Stimulated activated naive CD8-positive, alpha-beta T cell treated with anti-CD3 and anti-CD28 coated beads, Interleukin-15, amount 100 ng/mL, for 72 hours (primary cell): ENCODE measurements at regions not wholly inside any gene's neighbourhood (a gene's known extent, or its start where the extent isn't known, plus 50 kb on each side); places are given as distances from the start of the nearest gene placed in this dataset.
"Not testable (repeated sequence)": the region's sequence is repeated elsewhere in the genome, so short reads cannot be mapped to it uniquely, and the experiment has no call there.

Source experiments
- ATAC-seq: fragments of 150-1000 bp; cut with Tn5 transposase; 2 replicates; pipeline ENCODE4 v1.10.0; 2021; ENCODE audit warnings: mild to moderate bottlenecking, moderate library complexity
- DNase-seq, 2 donors: peaks; one replicate each; pipeline ENCODE4 v3.0.0; 2021 to 2022
- H3K27ac Mint-ChIP-seq, 2 donors: one replicate each; pipeline ENCODE4 v1.8.0; 2022; ENCODE audit warnings: mild to moderate bottlenecking in 2 of 2, mixed read lengths in 2 of 2, moderate library complexity in 2 of 2
- H3K27me3 Mint-ChIP-seq: one replicate; pipeline ENCODE4 v1.8.0; 2022; ENCODE audit warnings: mixed read lengths
- H3K4me1 Mint-ChIP-seq: one replicate; pipeline ENCODE4 v1.8.0; 2022; ENCODE audit warnings: mild to moderate bottlenecking, mixed read lengths
- H3K4me3 Mint-ChIP-seq, 2 donors: one replicate each; pipeline ENCODE4 v1.8.0; 2022; ENCODE audit warnings: mild to moderate bottlenecking in 2 of 2, mixed read lengths in 2 of 2, moderate library complexity in 1 of 2
- H3K9me3 Mint-ChIP-seq, 2 donors: one replicate each; pipeline ENCODE4 v1.8.0; 2022; ENCODE audit warnings: mixed read lengths in 2 of 2

DNA sequence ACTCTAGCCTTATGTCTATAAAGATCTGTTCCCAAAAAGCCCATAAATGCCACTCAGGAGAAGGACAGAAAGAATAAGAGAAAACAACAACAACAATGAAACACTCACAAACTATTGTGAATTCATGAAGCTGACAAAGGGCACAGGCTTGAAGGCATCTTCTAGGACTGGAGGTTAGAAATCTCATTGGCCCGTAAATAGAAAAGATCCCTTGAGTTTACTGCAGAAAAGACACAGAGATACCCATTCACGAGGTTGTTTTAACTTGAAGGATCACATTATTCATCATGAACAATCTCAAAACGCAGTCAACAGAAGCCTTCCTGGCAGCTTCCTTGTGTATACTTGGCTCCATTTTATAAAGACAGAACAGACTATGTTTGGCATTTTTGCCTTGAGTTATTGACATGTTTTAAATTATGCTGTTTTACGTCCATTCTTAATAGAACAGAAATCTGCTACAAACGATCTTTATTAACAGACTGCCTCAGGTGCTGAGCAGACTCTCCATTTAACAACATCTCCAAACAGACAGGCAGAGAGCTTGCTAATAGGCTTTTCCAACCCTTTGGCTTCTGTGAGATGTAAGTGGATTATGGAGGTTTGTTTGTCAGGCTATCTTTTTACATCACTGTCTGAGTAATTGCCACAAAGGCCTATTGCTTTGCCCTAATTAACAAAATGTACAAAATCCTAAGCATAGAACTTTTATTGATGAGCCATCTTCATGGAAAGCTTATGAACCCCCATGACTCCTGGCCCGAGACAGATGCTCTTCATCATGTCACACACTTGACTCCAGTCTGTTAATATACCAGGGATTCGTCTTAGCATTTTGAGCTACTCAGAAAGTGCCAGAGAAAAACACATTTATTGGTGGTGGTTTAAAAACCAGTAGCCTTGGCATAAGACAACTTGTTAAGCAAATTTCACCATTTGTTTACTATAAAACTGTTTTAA is 735.3 kb upstream of the ZNF608 start:
- Mint-ChIP-seq H3K4me1 (no peaks in the 10 kb centered on the region), H3K9me3 (no peaks in the 10 kb centered on the region), H3K27me3 (no peaks in the 10 kb centered on the region), H3K4me3 (no peak overlapping the region), H3K27ac (no peak overlapping the region)
- ATAC-seq (no peak), DNase-seq (no peak)

DNA sequence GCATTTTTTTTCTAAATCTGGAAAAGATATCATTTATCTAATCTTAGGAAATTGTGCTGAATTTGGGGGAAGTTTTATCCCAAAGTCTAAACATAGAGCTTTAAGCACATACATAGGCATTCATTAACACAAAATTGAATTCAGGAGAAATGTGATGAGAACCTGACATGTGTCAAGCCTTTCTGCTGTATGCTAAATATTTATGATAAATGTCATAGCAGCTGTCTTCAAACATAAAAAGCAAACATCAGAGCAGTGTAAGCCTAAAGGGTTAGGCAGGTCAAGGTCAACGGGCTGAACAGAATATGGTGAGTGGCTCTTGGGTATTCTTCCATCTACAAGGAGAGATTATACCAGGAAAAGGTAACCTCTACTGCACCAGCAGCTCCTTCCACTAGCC is 737.2 kb upstream of the ZNF608 start:
- DNase-seq (no peak), ATAC-seq (no peak)
- Mint-ChIP-seq H3K9me3 (no peaks in the 10 kb centered on the region), H3K4me3 (no peak overlapping the region), H3K27ac (no peak overlapping the region), H3K4me1 (no peaks in the 10 kb centered on the region), H3K27me3 (no peaks in the 10 kb centered on the region)

DNA sequence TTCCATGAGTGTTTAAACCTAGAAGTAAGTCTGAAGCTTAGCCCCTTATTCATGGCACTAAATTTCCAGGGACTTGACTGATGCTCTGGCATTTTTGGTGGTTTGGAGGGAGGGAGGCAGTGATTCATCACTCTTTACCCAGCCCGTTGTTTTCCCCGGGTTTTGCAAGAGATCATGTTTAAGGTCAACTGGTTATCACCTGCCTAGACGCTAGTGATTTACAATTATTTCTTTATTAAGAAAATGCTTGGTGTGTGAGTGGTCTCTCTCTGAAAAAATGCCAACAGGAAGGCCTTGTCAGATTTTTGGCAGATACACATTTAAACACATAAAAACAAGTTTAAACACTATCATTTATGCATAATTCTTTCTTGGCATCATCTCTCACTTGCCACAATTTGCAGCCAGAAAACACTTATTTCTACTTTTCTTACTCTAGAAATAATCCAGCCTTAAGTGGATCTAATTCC is 737.9 kb upstream of the ZNF608 start:
- no peaks in the 10 kb centered on the region for H3K4me1 Mint-ChIP-seq
- no peaks in the 10 kb centered on the region for H3K27me3 Mint-ChIP-seq
- H3K9me3 Mint-ChIP-seq, result no peaks in the 10 kb centered on the region

DNA sequence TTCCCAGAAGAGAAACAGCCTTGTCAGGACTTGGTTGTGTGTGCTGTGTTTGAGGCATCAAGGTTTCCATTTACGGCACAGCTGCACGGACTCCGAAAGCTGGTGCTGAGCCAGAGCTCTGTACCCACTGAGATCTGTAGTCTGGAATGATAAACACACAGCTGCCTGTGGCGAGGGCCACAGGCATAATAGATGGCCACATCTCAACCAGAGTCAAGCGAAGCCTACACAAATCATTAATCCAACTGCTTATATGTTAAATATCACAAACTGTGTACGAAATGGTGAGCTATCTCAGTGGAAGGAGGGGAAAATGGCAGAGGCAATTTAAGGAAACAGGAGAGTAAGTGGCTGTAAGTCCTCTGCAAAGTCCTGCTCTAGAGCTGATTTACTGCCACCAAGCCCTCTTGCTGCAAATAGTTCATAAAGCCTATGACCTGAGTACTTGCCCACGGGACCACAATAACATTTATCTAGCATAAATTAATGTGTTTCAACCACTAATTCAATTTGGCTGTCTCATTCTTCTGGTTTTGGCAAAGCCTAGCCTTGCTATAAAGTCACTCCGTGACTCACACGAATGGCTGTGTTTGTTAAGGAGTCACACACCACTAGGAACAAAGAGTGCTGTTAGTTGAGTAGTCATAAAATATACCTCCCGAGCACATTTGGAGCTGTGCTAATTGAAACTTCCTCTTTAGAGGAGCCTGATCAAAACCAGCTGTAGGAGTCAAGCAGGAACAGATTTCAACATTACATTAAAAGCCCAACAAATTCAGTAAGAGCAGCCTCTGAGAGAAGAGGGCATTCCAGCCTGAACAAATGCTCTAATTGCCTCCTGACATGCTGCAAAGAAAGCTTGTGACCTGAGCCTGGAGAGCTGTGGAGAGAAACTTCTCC is 738.6 kb upstream of the ZNF608 start:
- H3K4me1 Mint-ChIP-seq, result no peaks in the 10 kb centered on the region
- no peaks in the 10 kb centered on the region for H3K9me3 Mint-ChIP-seq
- no peak overlapping the region for H3K4me3 Mint-ChIP-seq
- H3K27ac Mint-ChIP-seq, result no peak overlapping the region
- H3K27me3 Mint-ChIP-seq, result no peaks in the 10 kb centered on the region
- no peak for DNase-seq
- no peak for ATAC-seq

More for the DNA sequence above, 737.9 kb upstream of the ZNF608 start:
- ATAC-seq (no peak), DNase-seq (no peak)
- Mint-ChIP-seq H3K4me3 (no peak overlapping the region), H3K27ac (no peak overlapping the region)

DNA sequence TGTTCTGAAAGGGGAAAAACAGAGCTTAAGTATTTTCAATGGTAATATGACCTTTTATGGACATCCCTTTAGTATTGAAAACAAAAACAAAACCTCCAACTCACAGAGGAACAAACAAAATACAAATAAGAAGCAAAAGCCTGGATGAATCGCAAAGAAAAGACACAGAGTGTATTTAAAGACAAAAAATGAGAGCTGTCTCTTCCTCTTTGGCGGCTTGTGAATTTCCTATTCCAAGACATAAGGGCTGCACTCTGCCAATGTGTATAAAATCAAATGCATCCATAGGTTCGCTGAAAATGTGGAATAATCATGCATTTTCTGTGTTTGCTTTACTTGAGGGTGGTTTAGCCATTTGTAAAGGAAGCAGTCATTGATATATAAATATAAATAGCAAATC is 739.3 kb upstream of the ZNF608 start:
- ATAC-seq (no peak), DNase-seq (no peak)
- no peak overlapping the region for H3K27ac Mint-ChIP-seq
- no peak overlapping the region for H3K4me3 Mint-ChIP-seq
- H3K27me3 Mint-ChIP-seq, result no peaks in the 10 kb centered on the region
- no peaks in the 10 kb centered on the region for H3K4me1 Mint-ChIP-seq
- H3K9me3 Mint-ChIP-seq, result no peaks in the 10 kb centered on the region

DNA sequence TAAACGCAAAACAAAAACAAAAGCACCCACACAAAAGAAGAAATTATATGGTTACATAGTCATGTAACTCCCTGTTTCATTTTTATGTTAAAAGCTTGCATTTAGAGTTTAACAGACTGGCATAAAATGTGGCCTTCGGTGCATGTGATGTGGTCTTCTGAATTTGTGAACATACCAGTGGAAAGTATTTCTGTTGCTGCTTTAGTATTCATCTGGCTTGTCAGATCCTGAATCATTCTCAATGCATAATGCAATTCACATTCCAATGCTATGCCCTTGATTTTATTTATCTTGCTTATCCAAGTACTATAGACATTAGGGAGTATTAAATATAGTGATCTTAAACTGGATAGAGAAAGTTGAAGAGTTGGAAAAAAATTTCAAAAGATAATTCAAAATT is 740.2 kb upstream of the ZNF608 start:
- Mint-ChIP-seq H3K27ac (no peak overlapping the region), H3K9me3 (no peaks in the 10 kb centered on the region), H3K4me1 (no peaks in the 10 kb centered on the region), H3K27me3 (no peaks in the 10 kb centered on the region), H3K4me3 (no peak overlapping the region)
- ATAC-seq (no peak), DNase-seq (no peak)

DNA sequence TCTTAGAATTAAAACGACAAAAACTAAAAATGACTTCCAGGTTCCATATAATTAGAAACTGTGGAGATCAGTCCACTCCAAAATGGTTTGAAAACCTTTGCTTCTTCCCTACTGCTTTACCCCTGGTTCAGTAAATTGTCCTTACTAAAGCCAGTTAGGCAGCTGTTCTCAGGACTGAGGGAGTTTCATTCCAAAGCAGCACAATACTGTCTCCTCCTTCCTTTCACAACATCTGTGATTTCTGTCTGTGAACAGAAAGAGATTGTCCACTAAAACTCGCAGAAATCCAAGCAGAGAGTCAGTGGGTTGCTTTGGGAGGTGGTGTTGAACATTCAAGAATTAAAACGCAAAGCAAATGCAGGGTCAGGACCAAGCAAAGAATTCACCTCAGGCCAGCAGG is 740.8 kb upstream of the ZNF608 start:
- ATAC-seq, result no peak
- H3K9me3 Mint-ChIP-seq, result no peaks in the 10 kb centered on the region
- H3K4me1 Mint-ChIP-seq, result no peaks in the 10 kb centered on the region
- no peak overlapping the region for H3K27ac Mint-ChIP-seq
- DNase-seq, result no peak
- no peak overlapping the region for H3K4me3 Mint-ChIP-seq
- no peaks in the 10 kb centered on the region for H3K27me3 Mint-ChIP-seq

DNA sequence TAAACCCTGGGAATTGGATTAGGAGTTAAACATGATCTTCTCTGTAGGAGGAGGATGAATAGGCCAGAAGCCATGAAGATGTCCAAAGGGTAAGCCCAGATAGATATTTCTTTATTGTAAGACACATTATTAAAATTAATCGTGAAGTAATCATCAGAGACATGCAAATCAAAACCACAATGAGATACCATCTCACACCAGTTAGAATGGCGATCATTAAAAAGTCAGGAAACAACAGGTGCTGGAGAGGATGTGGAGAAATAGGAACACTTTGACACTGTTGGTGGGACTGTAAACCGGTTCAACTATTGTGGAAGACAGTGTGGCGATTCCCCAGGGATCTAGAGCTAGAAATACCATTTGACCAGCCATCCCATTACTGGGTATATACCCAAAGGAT is 741.2 kb upstream of the ZNF608 start:
- ATAC-seq, DNase-seq, H3K27me3 Mint-ChIP-seq, H3K27ac Mint-ChIP-seq, H3K4me1 Mint-ChIP-seq, H3K9me3 Mint-ChIP-seq, H3K4me3 Mint-ChIP-seq: not testable (repeated sequence)

DNA sequence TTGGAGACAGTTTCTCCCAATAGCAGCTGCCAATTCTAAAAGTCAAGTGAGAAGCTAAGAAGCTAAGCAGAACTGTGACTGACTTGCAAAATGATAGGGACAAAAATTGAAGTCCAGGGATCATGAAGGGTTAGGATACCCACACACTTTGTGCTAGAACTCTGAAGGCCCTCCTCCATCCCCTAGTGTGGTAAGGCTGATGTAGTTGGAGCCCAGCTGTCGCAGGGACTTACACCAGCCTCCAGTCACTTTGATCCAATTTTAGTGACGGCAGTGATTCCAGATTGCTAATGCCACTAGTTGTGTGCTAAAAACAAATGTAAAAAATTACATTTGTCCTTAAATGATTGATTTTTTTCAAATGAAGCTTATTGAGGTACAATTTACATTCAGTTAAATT is 742.7 kb upstream of the ZNF608 start:
- no peak overlapping the region for H3K27ac Mint-ChIP-seq
- ATAC-seq (no peak), DNase-seq (no peak)
- H3K4me3 Mint-ChIP-seq, result no peak overlapping the region
- H3K4me1 Mint-ChIP-seq, result no peaks in the 10 kb centered on the region
- H3K27me3 Mint-ChIP-seq, result no peaks in the 10 kb centered on the region
- no peaks in the 10 kb centered on the region for H3K9me3 Mint-ChIP-seq

DNA sequence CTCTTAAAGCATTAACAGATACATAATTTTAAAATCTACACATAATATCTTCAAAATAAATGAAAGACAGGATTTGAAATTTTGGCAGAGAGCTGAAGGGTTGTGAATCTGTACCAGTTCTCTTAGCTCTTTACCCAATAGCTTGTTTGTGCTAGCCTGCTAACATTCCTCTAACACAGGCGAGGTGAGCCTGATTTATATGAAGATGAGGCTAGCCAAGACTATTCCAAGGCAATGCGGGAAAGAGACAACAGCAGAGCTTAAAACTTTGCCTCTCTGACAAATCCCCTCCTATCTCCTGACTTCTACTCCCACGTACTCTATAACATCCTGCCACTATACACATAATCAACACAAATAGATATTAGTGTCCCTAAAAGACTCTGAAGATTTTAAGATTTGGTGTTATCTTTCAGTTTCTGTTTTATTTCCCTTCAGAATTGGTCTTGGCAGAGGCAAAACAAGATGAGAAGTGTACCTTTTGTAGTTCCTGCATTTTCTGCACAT is 745.6 kb upstream of the ZNF608 start:
- no peak for ATAC-seq
- no peak overlapping the region for H3K4me3 Mint-ChIP-seq
- no peak overlapping the region for H3K27ac Mint-ChIP-seq
- DNase-seq, result no peak
- no peaks in the 10 kb centered on the region for H3K9me3 Mint-ChIP-seq
- no peaks in the 10 kb centered on the region for H3K27me3 Mint-ChIP-seq
- H3K4me1 Mint-ChIP-seq, result no peaks in the 10 kb centered on the region

DNA sequence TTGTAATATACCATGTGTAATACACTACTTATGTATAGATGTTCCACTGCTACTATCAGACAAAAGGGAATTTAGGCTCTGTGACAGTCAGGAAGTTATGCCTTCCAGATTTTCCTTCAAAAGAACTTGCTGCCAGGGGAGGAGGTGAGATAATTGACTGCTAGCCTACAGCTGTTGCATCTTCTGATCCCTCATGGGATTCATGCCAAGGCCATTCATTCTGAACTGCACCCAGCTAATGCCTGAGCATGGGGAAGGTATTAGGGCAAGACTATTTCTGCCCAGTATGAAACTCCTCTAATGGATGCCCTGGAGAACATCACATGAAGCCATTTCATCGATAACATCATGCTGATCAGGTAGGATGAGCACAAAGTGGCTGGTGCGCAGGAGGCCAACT is 746.5 kb upstream of the ZNF608 start:
- no peaks in the 10 kb centered on the region for H3K4me1 Mint-ChIP-seq
- DNase-seq, result no peak
- no peak for ATAC-seq
- H3K9me3 Mint-ChIP-seq, result no peaks in the 10 kb centered on the region
- no peak overlapping the region for H3K4me3 Mint-ChIP-seq
- H3K27me3 Mint-ChIP-seq, result no peaks in the 10 kb centered on the region
- H3K27ac Mint-ChIP-seq, result no peak overlapping the region

DNA sequence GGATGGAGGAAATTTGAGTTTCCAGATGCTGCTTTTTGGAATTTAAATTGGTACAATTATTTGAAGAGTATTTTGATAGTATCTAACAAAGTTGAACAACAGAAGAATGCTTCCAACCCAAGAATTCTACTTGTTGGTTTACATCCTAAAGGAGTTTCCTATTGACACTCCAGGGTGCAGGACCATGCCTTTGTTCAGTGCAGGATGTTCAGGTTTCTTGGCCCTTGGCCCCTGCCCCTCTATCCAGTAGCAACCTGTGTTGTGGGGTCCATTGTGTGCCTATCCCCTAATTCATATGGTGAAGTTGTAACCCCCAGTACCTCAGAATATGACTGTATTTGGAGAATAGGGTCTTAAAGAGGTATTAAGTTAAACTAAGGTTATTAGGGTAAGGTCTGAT is 750.0 kb upstream of the ZNF608 start:
- no peak overlapping the region for H3K4me3 Mint-ChIP-seq
- no peak for ATAC-seq
- no peaks in the 10 kb centered on the region for H3K4me1 Mint-ChIP-seq
- H3K27me3 Mint-ChIP-seq, result no peaks in the 10 kb centered on the region
- no peaks in the 10 kb centered on the region for H3K9me3 Mint-ChIP-seq
- no peak for DNase-seq
- no peak overlapping the region for H3K27ac Mint-ChIP-seq

DNA sequence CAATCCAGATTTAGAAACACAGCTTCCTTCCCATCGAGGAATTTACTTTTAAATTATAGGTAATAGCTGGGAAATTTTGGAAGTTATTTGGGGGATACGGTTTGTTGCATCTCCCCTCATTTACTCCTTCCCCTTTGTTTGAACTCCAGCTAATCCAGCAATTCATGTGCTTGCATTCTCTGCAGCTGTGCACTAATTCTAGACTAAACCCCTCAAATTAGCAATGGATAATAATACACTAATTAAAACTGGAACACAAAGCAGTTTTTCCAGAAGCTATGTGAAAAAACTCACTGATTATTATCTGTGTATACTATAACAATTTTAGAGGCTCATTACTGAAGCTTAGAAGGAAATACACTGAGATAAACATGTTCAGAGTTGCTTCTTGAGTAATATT is 751.2 kb upstream of the ZNF608 start:
- DNase-seq, result no peak
- H3K27ac Mint-ChIP-seq, result no peak overlapping the region
- no peaks in the 10 kb centered on the region for H3K27me3 Mint-ChIP-seq
- no peak overlapping the region for H3K4me3 Mint-ChIP-seq
- peaks cover 0 to 8% of the 10 kb centered on the region in 2 donors for H3K9me3 Mint-ChIP-seq
- no peak for ATAC-seq
- no peaks in the 10 kb centered on the region for H3K4me1 Mint-ChIP-seq

DNA sequence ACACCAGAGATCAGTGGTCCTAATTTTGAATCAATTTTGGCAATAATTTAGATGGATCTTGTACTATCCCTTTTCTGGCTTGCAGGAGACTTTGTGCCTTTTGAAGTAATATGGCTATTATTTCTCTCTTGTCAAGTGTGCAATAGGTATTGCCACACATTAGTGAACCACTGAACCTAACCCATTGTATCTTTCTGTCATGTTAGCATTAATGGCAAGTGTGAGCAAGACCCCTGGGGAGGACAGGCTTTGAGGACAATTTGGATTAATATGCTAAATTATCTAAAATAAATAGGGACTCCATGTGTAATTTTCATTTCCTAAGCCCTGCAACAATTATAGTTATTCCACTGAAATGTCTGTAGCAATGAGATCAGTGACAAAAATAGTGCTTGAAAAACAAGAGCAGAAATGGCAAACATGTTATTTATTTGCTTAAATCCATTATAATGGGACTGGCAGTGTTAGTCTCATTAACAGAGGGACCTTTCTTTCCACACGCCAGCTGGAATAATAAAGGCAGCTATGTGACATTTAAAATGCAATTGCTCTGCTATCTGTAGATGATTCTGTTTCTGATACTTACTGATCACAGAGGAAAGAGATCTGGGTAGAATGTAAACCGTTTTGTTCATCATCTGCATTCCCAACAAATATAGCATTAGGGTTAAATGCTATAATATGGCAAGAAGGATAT is 753.3 kb upstream of the ZNF608 start:
- Mint-ChIP-seq H3K27me3 (no peaks in the 10 kb centered on the region), H3K9me3 (peaks cover 0 to 8% of the 10 kb centered on the region in 2 donors), H3K27ac (no peak overlapping the region), H3K4me3 (no peak overlapping the region), H3K4me1 (no peaks in the 10 kb centered on the region)
- ATAC-seq, result no peak
- DNase-seq, result no peak

DNA sequence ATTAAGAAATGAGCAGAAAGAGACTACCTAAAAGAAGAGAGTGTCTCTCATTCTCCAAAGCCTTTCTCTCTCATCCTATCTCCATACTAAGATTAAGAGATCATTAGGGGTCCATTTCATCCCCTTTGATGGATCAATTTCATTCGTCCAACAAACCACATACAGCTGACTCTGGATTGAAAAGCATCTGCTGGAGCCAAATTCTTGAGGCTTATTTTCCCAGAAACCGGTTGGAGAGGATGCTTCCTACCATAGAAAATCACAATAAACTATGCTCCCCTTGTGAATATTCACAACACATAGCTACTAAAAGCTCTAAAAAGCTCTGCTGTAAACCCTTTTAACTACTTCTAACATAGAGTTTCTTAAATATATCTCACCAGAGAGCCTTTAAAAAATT is 755.0 kb upstream of the ZNF608 start:
- Mint-ChIP-seq H3K4me1 (no peaks in the 10 kb centered on the region), H3K9me3 (peaks cover 0 to 8% of the 10 kb centered on the region in 2 donors), H3K4me3 (no peak overlapping the region), H3K27ac (no peak overlapping the region), H3K27me3 (no peaks in the 10 kb centered on the region)
- no peak for DNase-seq
- ATAC-seq, result no peak
